ENCODE measurements at regions not wholly inside any gene's neighbourhood (a gene's known extent, or its start where the extent isn't known, plus 50 kb on each side); places are given as distances from the start of the nearest gene placed in this dataset.

GRCh38 chr10:36301139-36301538 is 659.0 kb upstream of the FZD8 start:
- H3K4me3 ChIP-seq (ENCODE audit: low read depth, low read length): no peak overlapping the region
- no peak for TF ChIP-seq CTCF (IDR thresholded peaks at IDR 0.05; ENCODE audit: insufficient read depth, low read depth, low read length, missing control alignments)
- no peak for DNase-seq (ENCODE audit: low read depth)

- H3K4me3 ChIP-seq (ENCODE audit: low read depth, low read length): no peak overlapping the region
- no peak for TF ChIP-seq CTCF (IDR thresholded peaks at IDR 0.05; ENCODE audit: insufficient read depth, low read depth, low read length, missing control alignments)
- no peak for DNase-seq (ENCODE audit: low read depth)
These were observed 641.7 kb upstream of the FZD8 start for GRCh38 chr10:36283827-36284226.

- TF ChIP-seq CTCF (IDR thresholded peaks at IDR 0.05; ENCODE audit: insufficient read depth, low read depth, low read length, missing control alignments): no peak
- DNase-seq (ENCODE audit: low read depth): no peak
- no peak overlapping the region for H3K4me3 ChIP-seq (ENCODE audit: low read depth, low read length)
These were observed 639.8 kb upstream of the FZD8 start for GRCh38 chr10:36281831-36282331.

- DNase-seq (ENCODE audit: low read depth): no peak
- no peak for TF ChIP-seq CTCF (IDR thresholded peaks at IDR 0.05; ENCODE audit: insufficient read depth, low read depth, low read length, missing control alignments)
- H3K4me3 ChIP-seq (ENCODE audit: low read depth, low read length): no peak overlapping the region
These were observed 638.9 kb upstream of the FZD8 start for GRCh38 chr10:36280890-36281499.

GRCh38 chr10:36280321-36280741 is 638.2 kb upstream of the FZD8 start:
- no peak for DNase-seq (ENCODE audit: low read depth)
- TF ChIP-seq CTCF (IDR thresholded peaks at IDR 0.05; ENCODE audit: insufficient read depth, low read depth, low read length, missing control alignments): no peak
- no peak overlapping the region for H3K4me3 ChIP-seq (ENCODE audit: low read depth, low read length)

- no peak for TF ChIP-seq CTCF (IDR thresholded peaks at IDR 0.05; ENCODE audit: insufficient read depth, low read depth, low read length, missing control alignments)
- H3K4me3 ChIP-seq (ENCODE audit: low read depth, low read length): no peak overlapping the region
- DNase-seq (ENCODE audit: low read depth): no peak
These were observed 636.1 kb upstream of the FZD8 start for GRCh38 chr10:36278176-36278575.

GRCh38 chr10:36277459-36277858 is 635.4 kb upstream of the FZD8 start:
- DNase-seq (ENCODE audit: low read depth): no peak
- TF ChIP-seq CTCF (IDR thresholded peaks at IDR 0.05; ENCODE audit: insufficient read depth, low read depth, low read length, missing control alignments): no peak
- H3K4me3 ChIP-seq (ENCODE audit: low read depth, low read length): no peak overlapping the region
